CD14-positive monocyte (primary cell): ENCODE measurements at regions not wholly inside any gene's neighbourhood (a gene's known extent, or its start where the extent isn't known, plus 50 kb on each side); places are given as distances from the start of the nearest gene placed in this dataset.

Experiments
- DNase-seq, 3 donors: peaks; one replicate each; pipeline ENCODE4 v3.0.0-alpha.2; 2011 to 2022
- H2AFZ ChIP-seq: 2 replicates; pipeline ENCODE4 v1.6.0; 2012; ENCODE audit warnings: mild to moderate bottlenecking, low read depth, low read length, inconsistent platforms; ENCODE audit not compliant: insufficient read depth, poor library complexity, severe bottlenecking
- H3K27ac ChIP-seq, 2 donors: 1 replicate in 1 of 2; 2 replicates in 1 of 2; pipeline ENCODE4 v1.5.1; 2012 to 2013; ENCODE audit warnings: low read length in 2 of 2, control low read depth in 1 of 2, inconsistent platforms in 1 of 2, low read depth in 1 of 2, mild to moderate bottlenecking in 1 of 2
- H3K27me3 ChIP-seq, 2 donors: one replicate each; pipeline versions ENCODE4 v1.6.0 to v1.6.1; 2011 to 2013; ENCODE audit warnings: low read length in 2 of 2; ENCODE audit not compliant: control insufficient read depth in 2 of 2, insufficient read depth in 2 of 2
- H3K36me3 ChIP-seq, 2 donors: replicated peaks in 1 of 2; 1 replicate in 1 of 2; 2 replicates in 1 of 2; pipeline versions ENCODE4 v1.5.1 to v1.6.1; 2012 to 2013; ENCODE audit warnings: low read length in 2 of 2, control low read depth in 1 of 2, inconsistent platforms in 1 of 2, mild to moderate bottlenecking in 1 of 2; ENCODE audit not compliant: insufficient read depth in 2 of 2, control insufficient read depth in 1 of 2
- H3K4me1 ChIP-seq, 2 donors: 1 replicate in 1 of 2; 2 replicates in 1 of 2; pipeline versions ENCODE4 v1.5.1 to v1.6.1; 2012 to 2013; ENCODE audit warnings: low read length in 2 of 2, control low read depth in 1 of 2, inconsistent platforms in 1 of 2, mild to moderate bottlenecking in 1 of 2, moderate library complexity in 1 of 2; ENCODE audit not compliant: insufficient read depth in 2 of 2, control insufficient read depth in 1 of 2
- H3K4me2 ChIP-seq: replicated peaks from 2 replicates; pipeline ENCODE3; 2012; ENCODE audit warnings: low read length, moderate library complexity, mild to moderate bottlenecking; ENCODE audit not compliant: poor library complexity, severe bottlenecking; ENCODE audit errors: extremely low read depth
- H3K4me3 ChIP-seq, 3 experiments: fragments of 200-600 bp in 1 of 3; sonication (generic) in 1 of 3; replicated peaks in 1 of 3; 1 replicate in 2 of 3; 2 replicates in 1 of 3; pipeline ENCODE4 v1.5.1; 2011 to 2013; ENCODE audit warnings: low read length in 3 of 3, mild to moderate bottlenecking in 3 of 3, control low read depth in 2 of 3, low read depth in 2 of 3, inconsistent platforms in 1 of 3, moderate library complexity in 1 of 3
- H3K79me2 ChIP-seq: 2 replicates; pipeline ENCODE4 v1.6.0; 2012; ENCODE audit warnings: mild to moderate bottlenecking, control low read depth, inconsistent platforms, low read length, moderate library complexity; ENCODE audit not compliant: insufficient read depth
- H3K9ac ChIP-seq: 2 replicates; pipeline ENCODE4 v1.6.0; 2017; ENCODE audit warnings: low read length, mild to moderate bottlenecking; ENCODE audit not compliant: insufficient read depth, poor library complexity, severe bottlenecking
- H3K9me3 ChIP-seq, 2 donors: replicated peaks in 1 of 2; 1 replicate in 1 of 2; 2 replicates in 1 of 2; pipeline versions ENCODE4 v1.5.1 to v1.6.1; 2012 to 2013; ENCODE audit warnings: low read length in 2 of 2, control low read depth in 1 of 2; ENCODE audit not compliant: control insufficient read depth in 1 of 2, insufficient read depth in 1 of 2
- H4K20me1 ChIP-seq: 2 replicates; pipeline ENCODE4 v1.6.0; 2012; ENCODE audit warnings: mild to moderate bottlenecking, low read length, control low read depth, moderate library complexity; ENCODE audit not compliant: insufficient read depth
- H3K27ac Mint-ChIP-seq, 7 donors: one replicate each; pipeline ENCODE4 v1.8.0; 2020; ENCODE audit warnings: mild to moderate bottlenecking in 7 of 7, mixed read lengths in 7 of 7, moderate library complexity in 6 of 7, inconsistent platforms in 2 of 7
- H3K27me3 Mint-ChIP-seq, 3 donors: one replicate each; pipeline ENCODE4 v1.8.0; 2021 to 2022; ENCODE audit warnings: low read depth in 3 of 3, mild to moderate bottlenecking in 3 of 3, mixed read lengths in 3 of 3, moderate library complexity in 3 of 3, inconsistent platforms in 1 of 3
- H3K36me3 Mint-ChIP-seq, 2 donors: one replicate each; pipeline ENCODE4 v1.8.0; 2020; ENCODE audit warnings: mixed read lengths in 2 of 2, inconsistent platforms in 1 of 2, mild to moderate bottlenecking in 1 of 2
- H3K4me1 Mint-ChIP-seq: one replicate; pipeline ENCODE4 v1.8.0; 2020; ENCODE audit warnings: mild to moderate bottlenecking, mixed read lengths
- H3K4me3 Mint-ChIP-seq, 2 donors: one replicate each; pipeline ENCODE4 v1.8.0; 2020; ENCODE audit warnings: mild to moderate bottlenecking in 2 of 2, mixed read lengths in 2 of 2, moderate library complexity in 1 of 2
- H3K9me3 Mint-ChIP-seq, 7 donors: one replicate each; pipeline ENCODE4 v1.8.0; 2020 to 2022; ENCODE audit warnings: mixed read lengths in 7 of 7, mild to moderate bottlenecking in 6 of 7, moderate library complexity in 6 of 7, inconsistent platforms in 2 of 7
- CTCF ChIP-seq: fragments of 200-600 bp; IDR thresholded peaks from one replicate; pipeline ENCODE4 v1.8.0; 2022; ENCODE audit warnings: antibody characterized with exemption, mild to moderate bottlenecking
- WGBS: methylation state at CpG from one replicate; pipeline ENCODE4 v1.1.5; 2013; ENCODE audit warnings: missing lambda C conversion rate; ENCODE audit not compliant: insufficient coverage; 5-methylcytosine and 5-hydroxymethylcytosine counted together
- intact Hi-C, 2 donors: fragments of 100-400 bp; cut with micrococcal nuclease; formaldehyde crosslinking; loops; one replicate each; pipeline versions ENCODE4 v1.15.0 to v1.15.1; 2023

DNA sequence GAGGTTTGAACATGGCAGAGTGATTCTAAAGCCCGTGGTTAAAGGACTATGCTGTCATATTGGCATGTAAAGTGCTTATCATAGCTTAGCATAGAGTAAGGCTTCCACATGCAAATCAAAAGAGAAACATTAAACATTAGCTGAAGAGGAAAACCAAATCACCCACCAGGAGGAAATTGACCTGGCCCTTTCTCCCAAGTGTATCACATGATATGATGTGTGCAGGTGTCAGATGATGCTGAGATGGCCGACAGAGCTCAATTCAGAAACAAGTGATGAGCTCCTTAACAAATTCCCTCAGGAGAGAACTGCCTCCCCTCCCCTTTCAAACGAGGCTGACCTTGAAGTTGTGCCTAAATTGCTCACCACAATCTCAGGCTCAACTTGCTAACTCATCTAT is 217.1 kb upstream of the BTG1 start:
- Mint-ChIP-seq H3K27me3 (no peaks in the 10 kb centered on the region), H3K36me3 (peaks cover 0 to 2% of the 10 kb centered on the region in 2 donors), H3K4me3 (peak overlapping the region; percentile 71 to 87), H3K27ac (peak overlapping the region in 4 of 7 donors; percentile 92 to 96 (median 94)), H3K4me1 (peaks cover 35% of the 10 kb centered on the region), H3K9me3 (peaks cover 0 to 1% (median 0%) of the 10 kb centered on the region in 7 donors)
- H3K27me3 ChIP-seq, result no peaks in the 10 kb centered on the region
- intact Hi-C loops, result no loop called here
- 14% methylated on average over 1 of the region's 3 CpGs for WGBS
- peak overlapping the region; percentile 72 for H3K4me2 ChIP-seq
- H3K4me3 ChIP-seq, result peak overlapping the region; percentile 45 to 79 (median 74)
- H3K36me3 ChIP-seq, result no peaks in the 10 kb centered on the region
- TF ChIP-seq CTCF, result no peak
- no peak for DNase-seq
- peak overlapping the region in 1 of 2 donors; percentile 94 for H3K27ac ChIP-seq
- no peaks in the 10 kb centered on the region for H3K9me3 ChIP-seq
- no peaks in the 10 kb centered on the region for H3K79me2 ChIP-seq
- H2AFZ ChIP-seq, result peak overlapping the region; percentile 90
- peaks cover 23 to 32% of the 10 kb centered on the region in 2 donors for H3K4me1 ChIP-seq
- H4K20me1 ChIP-seq, result no peaks in the 10 kb centered on the region
- H3K9ac ChIP-seq, result peak overlapping the region; percentile 68

- peaks cover 35% of the 10 kb centered on the region for H3K4me1 Mint-ChIP-seq
- H3K9me3 ChIP-seq, result no peaks in the 10 kb centered on the region
- H3K27ac Mint-ChIP-seq, result no peak overlapping the region
- H3K4me2 ChIP-seq, result no peak overlapping the region
- H3K4me1 ChIP-seq, result peaks cover 23 to 32% of the 10 kb centered on the region in 2 donors
- H3K27ac ChIP-seq, result no peak overlapping the region
- H4K20me1 ChIP-seq, result no peaks in the 10 kb centered on the region
- H3K36me3 ChIP-seq, result no peaks in the 10 kb centered on the region
- TF ChIP-seq CTCF, result no peak
- no peak overlapping the region for H2AFZ ChIP-seq
- no peaks in the 10 kb centered on the region for H3K27me3 ChIP-seq
- no peak for DNase-seq
- peaks cover 0 to 1% (median 0%) of the 10 kb centered on the region in 7 donors for H3K9me3 Mint-ChIP-seq
- H3K4me3 Mint-ChIP-seq, result no peak overlapping the region
- H3K27me3 Mint-ChIP-seq, result no peaks in the 10 kb centered on the region
- intact Hi-C loops, result no loop called here
- H3K79me2 ChIP-seq, result no peaks in the 10 kb centered on the region
- H3K4me3 ChIP-seq, result no peak overlapping the region
- no CpG with 5 or more reads among the region's 6 CpGs for WGBS
- no peak overlapping the region for H3K9ac ChIP-seq
- H3K36me3 Mint-ChIP-seq, result peaks cover 0 to 2% of the 10 kb centered on the region in 2 donors
Observed at GRCh38 chr12:92362126-92362525, 216.5 kb upstream of the BTG1 start.
